PFSK-1 (cell line): ENCODE measurements at regions not wholly inside any gene's neighbourhood (a gene's known extent, or its start where the extent isn't known, plus 50 kb on each side); places are given as distances from the start of the nearest gene placed in this dataset.

Experiments
- FOXP2 ChIP-seq: optimal IDR thresholded peaks from 2 replicates; pipeline ENCODE3; 2011; ENCODE audit warnings: borderline replicate concordance, control low read depth, inconsistent platforms; ENCODE audit not compliant: insufficient read depth; ENCODE audit errors: extremely low read length, extremely low read depth
- POLR2AphosphoS5 ChIP-seq: IDR thresholded peaks from 2 replicates; pipeline ENCODE4 v1.6.1; 2012; ENCODE audit warnings: low read depth, mild to moderate bottlenecking, control low read depth, low read length, moderate library complexity
- REST ChIP-seq, 2 experiments: IDR thresholded peaks; 2 replicates each; pipeline versions ENCODE4 v1.6.1 to v1.8.0; 2011 to 2012; ENCODE audit warnings: low read depth in 2 of 2, low read length in 2 of 2, control low read depth in 1 of 2, inconsistent platforms in 1 of 2, mild to moderate bottlenecking in 1 of 2, moderate library complexity in 1 of 2; ENCODE audit not compliant: insufficient read depth in 1 of 2
- SIN3A ChIP-seq: IDR thresholded peaks from 2 replicates; pipeline ENCODE4 v1.6.1; 2012; ENCODE audit warnings: mild to moderate bottlenecking, low read length, moderate library complexity, borderline replicate concordance; ENCODE audit not compliant: insufficient read depth
- TAF1 ChIP-seq: IDR thresholded peaks from 2 replicates; pipeline ENCODE4 v1.6.1; 2012; ENCODE audit warnings: low read length, control low read depth, borderline replicate concordance; ENCODE audit not compliant: insufficient read depth

GRCh38 chr5:72703876-72704275 lies 112.6 kb upstream of the TNPO1 start:
- no peak for TF ChIP-seq POLR2AphosphoS5
- TF ChIP-seq TAF1: no peak
- TF ChIP-seq FOXP2: no peak
- TF ChIP-seq REST (IDR thresholded peaks at IDR 0.05; ENCODE audit: insufficient read depth in 1 of 2, low read depth in 2 of 2, low read length in 2 of 2): no peak
- TF ChIP-seq SIN3A: no peak
